ENCODE measurements at regions not wholly inside any gene's neighbourhood (a gene's known extent, or its start where the extent isn't known, plus 50 kb on each side); places are given as distances from the start of the nearest gene placed in this dataset.
A peak's percentile ranks its signal among the peaks of the same experiment; 100 is the strongest.
"Not testable (repeated sequence)": the region's sequence is repeated elsewhere in the genome, so short reads cannot be mapped to it uniquely, and the experiment has no call there.

GRCh38 chrX:131646106-131646505 is 102.2 kb downstream of the OR13H1 start:
- ChIA-PET POLR2A (no interaction called here), CTCF (interaction anchor here (0.9 kb wide), 1 partner anchor 668 kb away, joined by 3 read pairs; no protein-coding TSS in a partner anchor)
- Histone ChIP-seq H3K27ac (ENCODE audit: low read depth in 2 of 2, low read length in 1 of 2) (no peak overlapping the region), H3K9me3 (no peaks in the 10 kb centered on the region), H3K4me3 (ENCODE audit: low read depth in 2 of 2, low read length in 1 of 2) (no peak overlapping the region), H3K27me3 (ENCODE audit: insufficient read depth) (no peaks in the 10 kb centered on the region), H3K9me2 (no peaks in the 10 kb centered on the region), H3K36me3 (replicated peaks in 1 of 2; ENCODE audit: control insufficient read depth in 1 of 2, insufficient read depth in 2 of 2, low read length in 1 of 2) (no peaks in the 10 kb centered on the region), H4K20me1 (ENCODE audit: insufficient read depth) (no peaks in the 10 kb centered on the region), H3K4me2 (no peak overlapping the region), H3F3A (replicated peaks; ENCODE audit: insufficient read depth) (peaks cover 4% of the 10 kb centered on the region), H3K79me2 (ENCODE audit: insufficient read depth) (no peaks in the 10 kb centered on the region), H3K9ac (no peak overlapping the region), H3K4me1 (ENCODE audit: control insufficient read depth in 1 of 2, insufficient read depth in 2 of 2, low read depth in 1 of 2, low read length in 1 of 2) (no peaks in the 10 kb centered on the region), H2AFZ (ENCODE audit: low read depth) (no peak overlapping the region)
- no peak for DNase-seq
- no peak for TF ChIP-seq FOSL2 (IDR thresholded peaks at IDR 0.05; ENCODE audit: borderline replicate concordance, low read depth)
- WGBS (ENCODE audit: low lambda C conversion rate), result 37% methylated on average over 1 of the region's 1 CpG

GRCh38 chrX:131649741-131650140 is 105.9 kb downstream of the OR13H1 start:
- TF ChIP-seq SIN3A (IDR thresholded peaks at IDR 0.05; ENCODE audit: borderline replicate concordance, low read depth, low read length), result no peak
- TF ChIP-seq JUND (IDR thresholded peaks at IDR 0.05), result no peak
- TF ChIP-seq USF2 (IDR thresholded peaks at IDR 0.05; ENCODE audit: borderline replicate concordance, low read depth, low read length), result no peak
- no peak for TF ChIP-seq GABPA (IDR thresholded peaks at IDR 0.05; ENCODE audit: low read depth)
- TF ChIP-seq GATA2 (CRISPR knock-in tag; IDR thresholded peaks at IDR 0.05), result no peak
- TF ChIP-seq MXI1 (IDR thresholded peaks at IDR 0.05; ENCODE audit: low read depth, low read length), result no peak
- TF ChIP-seq RFX5 (IDR thresholded peaks at IDR 0.05; ENCODE audit: low read length), result no peak
- no peak for TF ChIP-seq TCF12 (IDR thresholded peaks at IDR 0.05)
- Histone ChIP-seq H3K4me2 (no peak overlapping the region), H3K4me1 (ENCODE audit: control insufficient read depth in 1 of 2, insufficient read depth in 2 of 2, low read depth in 1 of 2, low read length in 1 of 2) (no peaks in the 10 kb centered on the region), H3K4me3 (ENCODE audit: low read depth in 2 of 2, low read length in 1 of 2) (no peak overlapping the region), H3K27me3 (ENCODE audit: insufficient read depth) (no peaks in the 10 kb centered on the region), H3K79me2 (ENCODE audit: insufficient read depth) (no peaks in the 10 kb centered on the region), H3K9me2 (no peaks in the 10 kb centered on the region), H3K9me3 (no peaks in the 10 kb centered on the region), H2AFZ (ENCODE audit: low read depth) (no peak overlapping the region), H3K36me3 (replicated peaks in 1 of 2; ENCODE audit: control insufficient read depth in 1 of 2, insufficient read depth in 2 of 2, low read length in 1 of 2) (no peaks in the 10 kb centered on the region), H3K9ac (no peak overlapping the region), H4K20me1 (ENCODE audit: insufficient read depth) (no peaks in the 10 kb centered on the region), H3K27ac (ENCODE audit: low read depth in 2 of 2, low read length in 1 of 2) (no peak overlapping the region), H3F3A (replicated peaks; ENCODE audit: insufficient read depth) (peaks cover 4% of the 10 kb centered on the region)
- ChIA-PET POLR2A (no interaction called here), CTCF (no interaction called here)
- no peak for DNase-seq
- 17% methylated on average over 5 of the region's 5 CpGs for whole genome bisulfite sequencing (ENCODE audit: low lambda C conversion rate)

GRCh38 chrX:131650637-131651410 is 107.0 kb downstream of the OR13H1 start:
- Histone ChIP-seq H3K27me3 (ENCODE audit: insufficient read depth) (no peaks in the 10 kb centered on the region), H3K36me3 (replicated peaks in 1 of 2; ENCODE audit: control insufficient read depth in 1 of 2, insufficient read depth in 2 of 2, low read length in 1 of 2) (no peaks in the 10 kb centered on the region), H3K4me2 (peak overlapping the region; percentile 15; the same call in 1 of the 2 replicates), H3K9ac (no peak overlapping the region), H4K20me1 (ENCODE audit: insufficient read depth) (no peaks in the 10 kb centered on the region), H3K4me3 (ENCODE audit: low read depth in 2 of 2, low read length in 1 of 2) (no peak overlapping the region), H3K79me2 (ENCODE audit: insufficient read depth) (no peaks in the 10 kb centered on the region), H2AFZ (ENCODE audit: low read depth) (peak overlapping the region; percentile 44; the same call in 1 of the 2 replicates), H3K9me2 (no peaks in the 10 kb centered on the region), H3K4me1 (ENCODE audit: control insufficient read depth in 1 of 2, insufficient read depth in 2 of 2, low read depth in 1 of 2, low read length in 1 of 2) (no peaks in the 10 kb centered on the region), H3K27ac (ENCODE audit: low read depth in 2 of 2, low read length in 1 of 2) (peak overlapping the region in 1 of 2 experiments; percentile 50; a peak in 1 of 4 replicates), H3K9me3 (no peaks in the 10 kb centered on the region), H3F3A (replicated peaks; ENCODE audit: insufficient read depth) (peaks cover 4% of the 10 kb centered on the region)
- no peak for DNase-seq
- CTCF ChIA-PET, result interaction anchor here (0.6 kb wide), 1 partner anchor 26 kb away, joined by 3 read pairs; no protein-coding TSS in a partner anchor
- POLR2A ChIA-PET, result no interaction called here
- no peak for TF ChIP-seq MAX (IDR thresholded peaks at IDR 0.05; ENCODE audit: low read depth)
- peak; percentile 47; the same call in 1 of the 2 replicates for TF ChIP-seq FOSL2 (IDR thresholded peaks at IDR 0.05; ENCODE audit: borderline replicate concordance, low read depth)
- TF ChIP-seq JUND (IDR thresholded peaks at IDR 0.05), result peak; percentile 30; the same call in 1 of the 2 replicates
- WGBS (ENCODE audit: low lambda C conversion rate), result 15% methylated on average over 4 of the region's 4 CpGs

GRCh38 chrX:131663726-131664125 is 119.9 kb downstream of the OR13H1 start:
- H3K79me2 ChIP-seq (ENCODE audit: insufficient read depth); H3K4me2 ChIP-seq; H3K36me3 ChIP-seq (replicated peaks in 1 of 2; ENCODE audit: control insufficient read depth in 1 of 2, insufficient read depth in 2 of 2, low read length in 1 of 2); H3K9me3 ChIP-seq; H3K4me1 ChIP-seq (ENCODE audit: control insufficient read depth in 1 of 2, insufficient read depth in 2 of 2, low read depth in 1 of 2, low read length in 1 of 2); POLR2A ChIA-PET; H3K27ac ChIP-seq (ENCODE audit: low read depth in 2 of 2, low read length in 1 of 2); H3K9me2 ChIP-seq; H3K9ac ChIP-seq; H3K4me3 ChIP-seq (ENCODE audit: low read depth in 2 of 2, low read length in 1 of 2); H3F3A ChIP-seq (replicated peaks; ENCODE audit: insufficient read depth); H2AFZ ChIP-seq (ENCODE audit: low read depth); DNase-seq; H4K20me1 ChIP-seq (ENCODE audit: insufficient read depth): not testable (repeated sequence)
- 11% methylated on average over 5 of the region's 9 CpGs for WGBS (ENCODE audit: low lambda C conversion rate)
- CTCF ChIA-PET, result interaction anchor here (0.8 kb wide), 1 partner anchor 12 kb away, joined by 3 read pairs; no protein-coding TSS in a partner anchor
- H3K27me3 ChIP-seq (ENCODE audit: insufficient read depth), result peaks cover 11% of the 10 kb centered on the region; the same call in 1 of the 2 replicates

All from SK-N-SH (cell line).